SK-N-SH treated with all-trans-retinoic acid at 6 μM for 48 hours (cell line): ENCODE measurements at regions not wholly inside any gene's neighbourhood (a gene's known extent, or its start where the extent isn't known, plus 50 kb on each side); places are given as distances from the start of the nearest gene placed in this dataset.

Experiments used
- ATAC-seq: fragments of 200-7000 bp; cut with Tn5 transposase; 3 replicates; pipeline ENCODE4 v1.9.1; 2020; ENCODE audit warnings: mild to moderate bottlenecking, moderate library complexity
- BACH2 ChIP-seq: fragments of 250-450 bp; sonication (Bioruptor Pico); IDR thresholded peaks from 2 replicates; pipeline ENCODE4 v1.9.0; 2021; ENCODE audit warnings: mild to moderate bottlenecking, borderline replicate concordance
- CSDC2 ChIP-seq: fragments of 250-450 bp; sonication (Bioruptor Pico); IDR thresholded peaks from 2 replicates; pipeline ENCODE4 v1.5.0; 2020; ENCODE audit warnings: mild to moderate bottlenecking, moderate library complexity
- ESRRG ChIP-seq: fragments of 250-450 bp; sonication (Bioruptor Pico); IDR thresholded peaks from 2 replicates; pipeline ENCODE4 v1.6.1; 2021; ENCODE audit warnings: mild to moderate bottlenecking
- GLIS3 ChIP-seq: fragments of 250-450 bp; sonication (Bioruptor Pico); IDR thresholded peaks from 2 replicates; pipeline ENCODE4 v1.5.0; 2020; ENCODE audit warnings: mild to moderate bottlenecking, moderate library complexity
- ISL1 ChIP-seq: fragments of 250-450 bp; sonication (Bioruptor Pico); IDR thresholded peaks from 2 replicates; pipeline ENCODE4 v2.1.2; 2022; ENCODE audit warnings: mild to moderate bottlenecking, moderate library complexity
- OSR1 ChIP-seq: fragments of 250-450 bp; sonication (Bioruptor Pico); IDR thresholded peaks from 2 replicates; pipeline ENCODE4 v1.8.0; 2022; ENCODE audit warnings: moderate library complexity, mild to moderate bottlenecking, inconsistent platforms
- PPARA ChIP-seq: fragments of 250-450 bp; sonication (Bioruptor Pico); IDR thresholded peaks from 2 replicates; pipeline ENCODE4 v1.5.0; 2020; ENCODE audit warnings: mild to moderate bottlenecking, borderline replicate concordance
- RARB ChIP-seq: fragments of 250-450 bp; sonication (Bioruptor Pico); IDR thresholded peaks from 2 replicates; pipeline ENCODE4 v1.8.0; 2021; ENCODE audit warnings: mild to moderate bottlenecking, moderate library complexity
- SNAI2 ChIP-seq: fragments of 250-450 bp; sonication (Bioruptor Pico); IDR thresholded peaks from 2 replicates; pipeline ENCODE4 v1.5.0; 2020; ENCODE audit warnings: mild to moderate bottlenecking, moderate library complexity
- TCF4 ChIP-seq: fragments of 250-450 bp; sonication (Bioruptor Pico); IDR thresholded peaks from 2 replicates; pipeline ENCODE4 v1.8.0; 2021; ENCODE audit warnings: mild to moderate bottlenecking, moderate library complexity, borderline replicate concordance
- TOX ChIP-seq: fragments of 250-450 bp; sonication (Bioruptor Pico); IDR thresholded peaks from 2 replicates; pipeline ENCODE4 v1.8.0; 2021; ENCODE audit warnings: mild to moderate bottlenecking, moderate library complexity, borderline replicate concordance
- ZC3H10 ChIP-seq: fragments of 250-450 bp; sonication (Bioruptor Pico); IDR thresholded peaks from 2 replicates; pipeline ENCODE4 v1.5.1; 2021; ENCODE audit warnings: mild to moderate bottlenecking, moderate library complexity
- ZFP3 ChIP-seq: fragments of 250-450 bp; sonication (Bioruptor Pico); IDR thresholded peaks from 2 replicates; pipeline ENCODE4 v1.5.0; 2020; ENCODE audit warnings: mild to moderate bottlenecking, moderate library complexity
- ZFP30 ChIP-seq: fragments of 450-650 bp; formaldehyde crosslinking; IDR thresholded peaks from 2 replicates; pipeline ENCODE4 v1.5.0; 2022; ENCODE audit warnings: mild to moderate bottlenecking, moderate library complexity
- ZNF70 ChIP-seq: fragments of 450-650 bp; formaldehyde crosslinking; IDR thresholded peaks from 2 replicates; pipeline ENCODE4 v1.5.0; 2020; ENCODE audit warnings: mild to moderate bottlenecking, moderate library complexity
- ZNF8 ChIP-seq: fragments of 450-650 bp; formaldehyde crosslinking; IDR thresholded peaks from 2 replicates; pipeline ENCODE4 v1.5.0; 2020; ENCODE audit warnings: mild to moderate bottlenecking, moderate library complexity
- TF ChIP-seq, protein P1 (sequence below): fragments of 250-450 bp; sonication (Bioruptor Pico); IDR thresholded peaks from 2 replicates; pipeline ENCODE4 v1.5.1; 2021; ENCODE audit warnings: mild to moderate bottlenecking, moderate library complexity
- TF ChIP-seq, protein P2 (sequence below): fragments of 250-450 bp; sonication (Bioruptor Pico); IDR thresholded peaks from 2 replicates; pipeline ENCODE4 v1.8.0; 2020; ENCODE audit warnings: mild to moderate bottlenecking, moderate library complexity, borderline replicate concordance
- TF ChIP-seq, protein P3 (sequence below): fragments of 250-450 bp; sonication (Bioruptor Pico); IDR thresholded peaks from 2 replicates; pipeline ENCODE4 v1.5.1; 2020; ENCODE audit warnings: low read depth, mild to moderate bottlenecking, moderate library complexity

DNA sequence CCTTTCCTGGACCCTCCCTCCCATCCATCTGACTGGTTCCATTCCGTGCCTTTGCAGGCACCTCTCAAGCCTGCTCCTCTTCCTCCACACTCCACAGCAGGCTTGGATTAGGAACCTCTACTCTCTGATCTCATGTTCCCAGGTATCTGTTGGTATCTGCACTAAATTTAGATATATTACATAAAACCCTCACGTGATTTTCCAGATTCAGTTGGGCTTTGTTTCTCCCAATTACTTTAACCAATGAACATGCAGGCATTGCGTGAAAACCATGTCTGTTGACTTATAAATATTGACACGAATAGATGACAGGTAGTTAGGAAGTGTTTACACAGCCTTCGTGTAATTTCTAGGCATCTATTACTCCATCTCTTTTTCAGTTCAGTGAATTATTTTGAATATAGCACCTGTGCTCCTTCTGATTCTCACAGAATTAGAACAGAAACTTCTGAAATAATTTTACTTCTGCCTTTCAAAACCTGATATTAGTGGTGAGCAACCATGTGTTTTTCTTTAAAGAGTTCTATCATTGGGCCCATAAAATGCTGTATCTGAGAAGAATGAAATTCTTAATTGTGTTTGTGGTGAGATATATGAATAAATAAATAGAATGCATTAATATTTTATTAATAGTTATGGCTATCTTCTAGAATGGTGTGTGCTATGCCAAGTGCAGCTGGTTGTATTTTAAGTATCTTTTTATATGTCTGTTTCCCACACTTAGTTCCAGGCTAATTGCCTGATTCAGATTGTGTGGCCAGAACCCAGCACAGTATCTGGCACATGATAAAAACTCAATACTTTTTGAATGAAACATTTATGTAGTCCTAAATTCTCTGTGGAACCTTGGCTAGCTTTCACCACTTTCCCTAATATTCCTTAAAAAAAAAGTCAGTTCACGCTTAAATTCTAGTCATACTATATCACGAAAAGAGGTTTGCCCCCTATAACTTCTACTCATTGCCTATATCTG is 304.8 kb downstream of the QDPR start:
- no peak for TF ChIP-seq GLIS3 (CRISPR knock-in tag)
- no peak for TF ChIP-seq ZC3H10 (CRISPR knock-in tag)
- TF ChIP-seq SNAI2 (CRISPR knock-in tag): no peak
- no peak for TF ChIP-seq OSR1 (CRISPR knock-in tag)
- no peak for TF ChIP-seq PPARA (CRISPR knock-in tag)
- TF ChIP-seq, protein P1, sequence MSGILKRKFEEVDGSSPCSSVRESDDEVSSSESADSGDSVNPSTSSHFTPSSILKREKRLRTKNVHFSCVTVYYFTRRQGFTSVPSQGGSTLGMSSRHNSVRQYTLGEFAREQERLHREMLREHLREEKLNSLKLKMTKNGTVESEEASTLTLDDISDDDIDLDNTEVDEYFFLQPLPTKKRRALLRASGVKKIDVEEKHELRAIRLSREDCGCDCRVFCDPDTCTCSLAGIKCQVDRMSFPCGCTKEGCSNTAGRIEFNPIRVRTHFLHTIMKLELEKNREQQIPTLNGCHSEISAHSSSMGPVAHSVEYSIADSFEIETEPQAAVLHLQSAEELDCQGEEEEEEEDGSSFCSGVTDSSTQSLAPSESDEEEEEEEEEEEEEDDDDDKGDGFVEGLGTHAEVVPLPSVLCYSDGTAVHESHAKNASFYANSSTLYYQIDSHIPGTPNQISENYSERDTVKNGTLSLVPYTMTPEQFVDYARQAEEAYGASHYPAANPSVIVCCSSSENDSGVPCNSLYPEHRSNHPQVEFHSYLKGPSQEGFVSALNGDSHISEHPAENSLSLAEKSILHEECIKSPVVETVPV (CRISPR knock-in tag): no peak
- TF ChIP-seq ESRRG: no peak
- TF ChIP-seq ZFP3: no peak
- ATAC-seq: no peak

DNA sequence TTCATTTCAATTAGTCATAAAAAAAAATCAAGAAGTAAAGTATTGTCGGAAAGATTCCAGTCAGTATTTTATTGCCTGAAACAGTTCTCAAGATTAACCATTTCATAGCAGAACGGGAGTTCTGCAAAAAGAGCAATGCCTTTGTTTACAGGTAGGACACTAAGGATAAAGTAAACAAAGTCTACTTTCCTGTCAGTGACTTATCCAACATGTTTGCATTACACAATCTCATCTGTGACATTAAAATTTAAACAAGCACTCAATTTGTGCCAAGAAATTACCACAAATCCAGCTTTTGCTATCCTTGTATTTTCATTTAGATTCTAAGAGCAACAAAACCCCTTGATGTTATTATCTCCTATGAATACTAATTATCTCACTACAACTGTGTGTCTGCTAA is 306.5 kb upstream of the LDB2 start:
- no peak for ATAC-seq
- TF ChIP-seq ZNF70 (CRISPR knock-in tag): no peak
- TF ChIP-seq ISL1: no peak
- TF ChIP-seq CSDC2: no peak
- no peak for TF ChIP-seq BACH2 (CRISPR knock-in tag)
- TF ChIP-seq ZC3H10 (CRISPR knock-in tag): no peak
- TF ChIP-seq ZNF8 (CRISPR knock-in tag): no peak
- no peak for TF ChIP-seq PPARA (CRISPR knock-in tag)
- TF ChIP-seq, protein P2, sequence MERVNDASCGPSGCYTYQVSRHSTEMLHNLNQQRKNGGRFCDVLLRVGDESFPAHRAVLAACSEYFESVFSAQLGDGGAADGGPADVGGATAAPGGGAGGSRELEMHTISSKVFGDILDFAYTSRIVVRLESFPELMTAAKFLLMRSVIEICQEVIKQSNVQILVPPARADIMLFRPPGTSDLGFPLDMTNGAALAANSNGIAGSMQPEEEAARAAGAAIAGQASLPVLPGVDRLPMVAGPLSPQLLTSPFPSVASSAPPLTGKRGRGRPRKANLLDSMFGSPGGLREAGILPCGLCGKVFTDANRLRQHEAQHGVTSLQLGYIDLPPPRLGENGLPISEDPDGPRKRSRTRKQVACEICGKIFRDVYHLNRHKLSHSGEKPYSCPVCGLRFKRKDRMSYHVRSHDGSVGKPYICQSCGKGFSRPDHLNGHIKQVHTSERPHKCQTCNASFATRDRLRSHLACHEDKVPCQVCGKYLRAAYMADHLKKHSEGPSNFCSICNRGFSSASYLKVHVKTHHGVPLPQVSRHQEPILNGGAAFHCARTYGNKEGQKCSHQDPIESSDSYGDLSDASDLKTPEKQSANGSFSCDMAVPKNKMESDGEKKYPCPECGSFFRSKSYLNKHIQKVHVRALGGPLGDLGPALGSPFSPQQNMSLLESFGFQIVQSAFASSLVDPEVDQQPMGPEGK (CRISPR knock-in tag): no peak
- TF ChIP-seq ZFP30 (CRISPR knock-in tag): no peak

DNA sequence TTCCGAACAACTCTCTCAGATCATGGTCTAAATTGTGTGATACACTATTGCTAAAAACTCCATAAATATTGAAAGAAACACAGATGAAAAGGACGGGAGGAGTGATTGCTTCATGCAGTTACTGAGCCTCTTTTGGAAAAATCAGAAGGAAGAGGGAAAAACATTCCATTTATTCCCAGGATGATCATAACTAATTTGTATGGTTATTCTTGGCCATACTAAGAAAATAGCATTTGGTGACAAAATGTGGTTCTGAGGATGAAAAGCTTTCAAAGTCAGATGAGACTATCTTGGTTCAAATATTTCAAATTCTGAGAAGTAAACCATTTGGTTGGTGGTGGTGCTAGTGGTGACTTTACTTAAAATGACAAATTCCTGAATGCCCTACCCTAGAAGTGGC is 305.4 kb upstream of the LDB2 start:
- ATAC-seq: no peak
- TF ChIP-seq OSR1 (CRISPR knock-in tag): no peak
- TF ChIP-seq ZC3H10 (CRISPR knock-in tag): no peak
- no peak for TF ChIP-seq TCF4
- TF ChIP-seq PPARA (CRISPR knock-in tag): no peak
- no peak for TF ChIP-seq CSDC2
- TF ChIP-seq, protein P1 (CRISPR knock-in tag): no peak
- TF ChIP-seq ZFP30 (CRISPR knock-in tag): no peak
- TF ChIP-seq TOX (CRISPR knock-in tag): no peak

DNA sequence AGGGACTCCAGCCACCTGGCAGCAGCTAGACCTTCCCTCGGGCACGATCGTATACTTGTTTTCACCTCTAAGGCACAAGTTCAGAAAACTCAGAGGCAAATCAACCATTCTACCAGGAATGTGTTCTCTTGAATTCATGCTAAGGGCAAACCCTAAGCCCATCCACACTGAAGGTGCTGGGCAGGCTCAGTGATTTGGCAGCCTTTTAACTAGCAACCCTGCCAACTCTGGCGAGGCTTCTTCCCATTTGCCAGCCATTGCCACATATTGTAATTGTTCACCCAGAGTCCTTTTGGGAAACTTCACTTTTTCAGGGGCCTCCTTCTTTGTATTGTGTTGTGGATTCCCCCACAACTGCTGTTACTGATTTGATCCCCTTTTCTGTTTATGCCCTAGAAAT is 298.6 kb upstream of the LDB2 start:
- ATAC-seq: no peak
- TF ChIP-seq TCF4 (no peak), ZFP3 (no peak)
- TF ChIP-seq, all 23 proteins: peak for 0

DNA sequence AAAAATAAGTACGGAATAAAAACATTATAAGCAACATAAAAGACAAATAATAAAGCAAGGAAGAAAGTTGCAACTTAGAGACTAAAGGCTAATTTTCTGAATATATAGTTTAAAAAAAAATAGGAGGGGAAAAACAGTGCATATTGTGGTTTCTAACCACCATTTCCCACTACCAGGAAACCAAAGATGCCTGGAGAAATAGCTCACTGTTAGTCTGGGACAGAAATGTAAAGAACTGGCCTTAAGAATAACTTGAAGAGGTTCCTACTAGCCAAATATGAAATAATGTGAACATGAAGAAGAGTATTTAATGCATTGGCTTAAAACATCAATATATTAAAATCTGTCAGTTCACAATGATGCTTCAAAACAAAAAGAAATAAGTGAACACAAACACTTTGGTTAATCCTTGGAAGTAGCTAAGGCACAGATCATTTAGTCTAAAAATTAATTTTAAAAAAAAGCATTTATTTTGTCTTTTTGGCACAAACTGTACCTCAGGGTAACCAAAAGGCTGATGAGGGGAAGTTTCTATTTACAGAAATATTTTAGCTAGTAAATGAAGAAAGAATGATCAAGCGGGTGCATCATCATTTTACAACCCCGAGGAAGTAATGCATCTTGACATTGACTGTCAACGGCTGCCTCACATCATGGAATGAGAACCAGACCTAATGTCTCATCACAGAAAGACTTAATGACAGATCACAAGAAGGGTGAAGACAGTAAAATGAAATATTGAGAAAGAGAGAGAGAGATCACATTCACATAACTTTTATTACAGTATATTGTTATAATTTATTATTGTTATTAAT is 297.2 kb upstream of the LDB2 start:
- no peak for ATAC-seq
- no peak for TF ChIP-seq ZNF70 (CRISPR knock-in tag)
- no peak for TF ChIP-seq CSDC2
- TF ChIP-seq, protein P2 (CRISPR knock-in tag): no peak
- TF ChIP-seq, protein P1 (CRISPR knock-in tag): no peak
- TF ChIP-seq, protein P3, sequence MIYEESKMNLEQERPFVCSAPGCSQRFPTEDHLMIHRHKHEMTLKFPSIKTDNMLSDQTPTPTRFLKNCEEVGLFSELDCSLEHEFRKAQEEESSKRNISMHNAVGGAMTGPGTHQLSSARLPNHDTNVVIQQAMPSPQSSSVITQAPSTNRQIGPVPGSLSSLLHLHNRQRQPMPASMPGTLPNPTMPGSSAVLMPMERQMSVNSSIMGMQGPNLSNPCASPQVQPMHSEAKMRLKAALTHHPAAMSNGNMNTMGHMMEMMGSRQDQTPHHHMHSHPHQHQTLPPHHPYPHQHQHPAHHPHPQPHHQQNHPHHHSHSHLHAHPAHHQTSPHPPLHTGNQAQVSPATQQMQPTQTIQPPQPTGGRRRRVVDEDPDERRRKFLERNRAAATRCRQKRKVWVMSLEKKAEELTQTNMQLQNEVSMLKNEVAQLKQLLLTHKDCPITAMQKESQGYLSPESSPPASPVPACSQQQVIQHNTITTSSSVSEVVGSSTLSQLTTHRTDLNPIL: no peak
- no peak for TF ChIP-seq ISL1
- no peak for TF ChIP-seq BACH2 (CRISPR knock-in tag)
- no peak for TF ChIP-seq ZC3H10 (CRISPR knock-in tag)
- TF ChIP-seq GLIS3 (CRISPR knock-in tag): no peak
- TF ChIP-seq RARB (CRISPR knock-in tag): no peak
- no peak for TF ChIP-seq PPARA (CRISPR knock-in tag)
- TF ChIP-seq ZFP30 (CRISPR knock-in tag): no peak
